ENCODE measurements at regions not wholly inside any gene's neighbourhood (a gene's known extent, or its start where the extent isn't known, plus 50 kb on each side); places are given as distances from the start of the nearest gene placed in this dataset.
A peak's percentile ranks its signal among the peaks of the same experiment; 100 is the strongest.

GRCh38 chr6:145025488-145025887 is 709.8 kb downstream of the EPM2A start (continued):
- TF ChIP-seq, protein P1, sequence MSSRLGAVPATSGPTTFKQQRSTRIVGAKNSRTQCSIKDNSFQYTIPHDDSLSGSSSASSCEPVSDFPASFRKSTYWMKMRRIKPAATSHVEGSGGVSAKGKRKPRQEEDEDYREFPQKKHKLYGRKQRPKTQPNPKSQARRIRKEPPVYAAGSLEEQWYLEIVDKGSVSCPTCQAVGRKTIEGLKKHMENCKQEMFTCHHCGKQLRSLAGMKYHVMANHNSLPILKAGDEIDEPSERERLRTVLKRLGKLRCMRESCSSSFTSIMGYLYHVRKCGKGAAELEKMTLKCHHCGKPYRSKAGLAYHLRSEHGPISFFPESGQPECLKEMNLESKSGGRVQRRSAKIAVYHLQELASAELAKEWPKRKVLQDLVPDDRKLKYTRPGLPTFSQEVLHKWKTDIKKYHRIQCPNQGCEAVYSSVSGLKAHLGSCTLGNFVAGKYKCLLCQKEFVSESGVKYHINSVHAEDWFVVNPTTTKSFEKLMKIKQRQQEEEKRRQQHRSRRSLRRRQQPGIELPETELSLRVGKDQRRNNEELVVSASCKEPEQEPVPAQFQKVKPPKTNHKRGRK (CRISPR knock-in tag; IDR thresholded peaks at IDR 0.05): no peak
- TF ChIP-seq AKAP8 (CRISPR knock-in tag; IDR thresholded peaks at IDR 0.05): no peak
- TF ChIP-seq FOXP1 (IDR thresholded peaks at IDR 0.05): no peak
- TF ChIP-seq FOXP1 (CRISPR knock-in tag; IDR thresholded peaks at IDR 0.05): peak; percentile 81
- TF ChIP-seq, protein P2, sequence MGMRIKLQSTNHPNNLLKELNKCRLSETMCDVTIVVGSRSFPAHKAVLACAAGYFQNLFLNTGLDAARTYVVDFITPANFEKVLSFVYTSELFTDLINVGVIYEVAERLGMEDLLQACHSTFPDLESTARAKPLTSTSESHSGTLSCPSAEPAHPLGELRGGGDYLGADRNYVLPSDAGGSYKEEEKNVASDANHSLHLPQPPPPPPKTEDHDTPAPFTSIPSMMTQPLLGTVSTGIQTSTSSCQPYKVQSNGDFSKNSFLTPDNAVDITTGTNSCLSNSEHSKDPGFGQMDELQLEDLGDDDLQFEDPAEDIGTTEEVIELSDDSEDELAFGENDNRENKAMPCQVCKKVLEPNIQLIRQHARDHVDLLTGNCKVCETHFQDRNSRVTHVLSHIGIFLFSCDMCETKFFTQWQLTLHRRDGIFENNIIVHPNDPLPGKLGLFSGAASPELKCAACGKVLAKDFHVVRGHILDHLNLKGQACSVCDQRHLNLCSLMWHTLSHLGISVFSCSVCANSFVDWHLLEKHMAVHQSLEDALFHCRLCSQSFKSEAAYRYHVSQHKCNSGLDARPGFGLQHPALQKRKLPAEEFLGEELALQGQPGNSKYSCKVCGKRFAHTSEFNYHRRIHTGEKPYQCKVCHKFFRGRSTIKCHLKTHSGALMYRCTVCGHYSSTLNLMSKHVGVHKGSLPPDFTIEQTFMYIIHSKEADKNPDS (CRISPR knock-in tag; IDR thresholded peaks at IDR 0.05): no peak
- TF ChIP-seq TP53 (CRISPR knock-in tag; conservative IDR thresholded peaks at IDR 0.05): no peak
- TF ChIP-seq, protein P3, sequence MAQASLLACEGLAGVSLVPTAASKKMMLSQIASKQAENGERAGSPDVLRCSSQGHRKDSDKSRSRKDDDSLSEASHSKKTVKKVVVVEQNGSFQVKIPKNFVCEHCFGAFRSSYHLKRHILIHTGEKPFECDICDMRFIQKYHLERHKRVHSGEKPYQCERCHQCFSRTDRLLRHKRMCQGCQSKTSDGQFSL (CRISPR knock-in tag; IDR thresholded peaks at IDR 0.05): no peak
- TF ChIP-seq, protein P4, sequence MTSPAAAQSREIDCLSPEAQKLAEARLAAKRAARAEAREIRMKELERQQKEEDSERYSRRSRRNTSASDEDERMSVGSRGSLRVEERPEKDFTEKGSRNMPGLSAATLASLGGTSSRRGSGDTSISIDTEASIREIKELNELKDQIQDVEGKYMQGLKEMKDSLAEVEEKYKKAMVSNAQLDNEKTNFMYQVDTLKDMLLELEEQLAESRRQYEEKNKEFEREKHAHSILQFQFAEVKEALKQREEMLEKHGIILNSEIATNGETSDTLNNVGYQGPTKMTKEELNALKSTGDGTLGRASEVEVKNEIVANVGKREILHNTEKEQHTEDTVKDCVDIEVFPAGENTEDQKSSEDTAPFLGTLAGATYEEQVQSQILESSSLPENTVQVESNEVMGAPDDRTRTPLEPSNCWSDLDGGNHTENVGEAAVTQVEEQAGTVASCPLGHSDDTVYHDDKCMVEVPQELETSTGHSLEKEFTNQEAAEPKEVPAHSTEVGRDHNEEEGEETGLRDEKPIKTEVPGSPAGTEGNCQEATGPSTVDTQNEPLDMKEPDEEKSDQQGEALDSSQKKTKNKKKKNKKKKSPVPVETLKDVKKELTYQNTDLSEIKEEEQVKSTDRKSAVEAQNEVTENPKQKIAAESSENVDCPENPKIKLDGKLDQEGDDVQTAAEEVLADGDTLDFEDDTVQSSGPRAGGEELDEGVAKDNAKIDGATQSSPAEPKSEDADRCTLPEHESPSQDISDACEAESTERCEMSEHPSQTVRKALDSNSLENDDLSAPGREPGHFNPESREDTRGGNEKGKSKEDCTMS (CRISPR knock-in tag; conservative IDR thresholded peaks at IDR 0.05): no peak
- TF ChIP-seq FOXK1 (CRISPR knock-in tag; IDR thresholded peaks at IDR 0.05; ENCODE audit: borderline replicate concordance, low read depth): peak; percentile 36; the same call in 1 of the 2 replicates
- TF ChIP-seq GPBP1L1 (CRISPR knock-in tag; IDR thresholded peaks at IDR 0.05): no peak
- TF ChIP-seq ZNF839 (CRISPR knock-in tag; IDR thresholded peaks at IDR 0.05; ENCODE audit: borderline replicate concordance): no peak
- peak; percentile 48; the same call in 1 of the 2 replicates for TF ChIP-seq TCF7 (IDR thresholded peaks at IDR 0.05; ENCODE audit: low read depth)
- TF ChIP-seq SRSF9 (IDR thresholded peaks at IDR 0.05; ENCODE audit: borderline replicate concordance, insufficient read depth, low read depth, low read length, poor library complexity, severe bottlenecking): no peak
- TF ChIP-seq, protein P5, sequence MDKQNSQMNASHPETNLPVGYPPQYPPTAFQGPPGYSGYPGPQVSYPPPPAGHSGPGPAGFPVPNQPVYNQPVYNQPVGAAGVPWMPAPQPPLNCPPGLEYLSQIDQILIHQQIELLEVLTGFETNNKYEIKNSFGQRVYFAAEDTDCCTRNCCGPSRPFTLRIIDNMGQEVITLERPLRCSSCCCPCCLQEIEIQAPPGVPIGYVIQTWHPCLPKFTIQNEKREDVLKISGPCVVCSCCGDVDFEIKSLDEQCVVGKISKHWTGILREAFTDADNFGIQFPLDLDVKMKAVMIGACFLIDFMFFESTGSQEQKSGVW (CRISPR knock-in tag; IDR thresholded peaks at IDR 0.05; ENCODE audit: borderline replicate concordance): no peak

All from HepG2 (cell line).